ENCODE measurements at regions not wholly inside any gene's neighbourhood (a gene's known extent, or its start where the extent isn't known, plus 50 kb on each side); places are given as distances from the start of the nearest gene placed in this dataset.

DNA sequence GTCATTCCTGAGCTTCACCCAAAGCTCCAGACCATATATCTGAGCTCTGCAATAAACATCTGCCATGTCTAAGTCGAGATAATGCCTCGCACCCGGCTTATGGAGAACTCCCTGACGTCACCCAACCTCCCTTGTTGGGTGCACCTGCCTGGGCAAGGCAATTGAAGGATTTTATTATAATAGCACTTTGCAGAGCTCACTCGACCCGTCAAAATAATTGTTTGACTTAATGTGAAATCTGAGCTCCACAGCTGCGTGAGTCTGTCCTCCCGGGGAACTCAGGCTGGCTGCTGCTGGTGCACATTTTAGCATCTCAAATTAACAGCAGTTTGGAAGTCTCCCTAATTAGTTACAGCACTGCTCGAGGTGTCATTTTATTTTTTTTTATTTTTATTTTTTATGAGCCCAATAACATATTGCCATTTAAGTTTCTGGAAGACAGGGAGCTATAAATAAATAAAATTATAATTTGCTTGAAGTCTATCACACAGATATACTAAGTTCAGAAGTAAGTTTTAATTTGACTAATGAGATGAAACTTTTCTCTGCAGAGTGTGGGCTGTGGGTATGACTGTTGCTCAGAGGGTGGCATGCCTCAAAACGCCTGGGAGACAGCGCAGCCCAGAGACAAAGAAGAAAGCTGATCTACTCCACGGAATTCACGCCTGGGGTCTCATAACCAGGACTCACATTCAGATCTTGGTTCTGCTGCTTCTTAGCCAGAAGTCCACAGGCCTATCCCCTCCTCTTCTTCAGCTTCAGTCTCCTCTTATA is 401.4 kb upstream of the C16orf82 start:
- DNase-seq (no peak), ATAC-seq (ENCODE audit: insufficient read depth, low read depth) (no peak)
- Histone ChIP-seq H3K4me1 (ENCODE audit: insufficient read depth, low read length) (no peaks in the 10 kb centered on the region), H3K36me3 (ENCODE audit: insufficient read depth, low read length) (no peaks in the 10 kb centered on the region), H3K9ac (ENCODE audit: low read depth, low read length) (no peak overlapping the region), H3K27ac (ENCODE audit: low read length) (no peak overlapping the region), H2AFZ (ENCODE audit: low read depth, low read length) (no peak overlapping the region), H3K79me2 (ENCODE audit: insufficient read depth, low read length) (no peaks in the 10 kb centered on the region), H3K4me2 (ENCODE audit: insufficient read depth, low read length) (no peak overlapping the region), H3K4me3 (ENCODE audit: low read depth in 1 of 2, low read length in 2 of 2) (no peak overlapping the region), H3K27me3 (ENCODE audit: insufficient read depth, low read length, poor library complexity) (no peaks in the 10 kb centered on the region), H3K9me3 (ENCODE audit: insufficient read depth, low read length, severe bottlenecking) (no peaks in the 10 kb centered on the region), H4K20me1 (ENCODE audit: insufficient read depth, low read length) (no peaks in the 10 kb centered on the region)
- no peak for TF ChIP-seq EZH2 (IDR thresholded peaks at IDR 0.05; ENCODE audit: borderline replicate concordance, low read depth, low read length, severe bottlenecking)
- TF ChIP-seq, protein P1, sequence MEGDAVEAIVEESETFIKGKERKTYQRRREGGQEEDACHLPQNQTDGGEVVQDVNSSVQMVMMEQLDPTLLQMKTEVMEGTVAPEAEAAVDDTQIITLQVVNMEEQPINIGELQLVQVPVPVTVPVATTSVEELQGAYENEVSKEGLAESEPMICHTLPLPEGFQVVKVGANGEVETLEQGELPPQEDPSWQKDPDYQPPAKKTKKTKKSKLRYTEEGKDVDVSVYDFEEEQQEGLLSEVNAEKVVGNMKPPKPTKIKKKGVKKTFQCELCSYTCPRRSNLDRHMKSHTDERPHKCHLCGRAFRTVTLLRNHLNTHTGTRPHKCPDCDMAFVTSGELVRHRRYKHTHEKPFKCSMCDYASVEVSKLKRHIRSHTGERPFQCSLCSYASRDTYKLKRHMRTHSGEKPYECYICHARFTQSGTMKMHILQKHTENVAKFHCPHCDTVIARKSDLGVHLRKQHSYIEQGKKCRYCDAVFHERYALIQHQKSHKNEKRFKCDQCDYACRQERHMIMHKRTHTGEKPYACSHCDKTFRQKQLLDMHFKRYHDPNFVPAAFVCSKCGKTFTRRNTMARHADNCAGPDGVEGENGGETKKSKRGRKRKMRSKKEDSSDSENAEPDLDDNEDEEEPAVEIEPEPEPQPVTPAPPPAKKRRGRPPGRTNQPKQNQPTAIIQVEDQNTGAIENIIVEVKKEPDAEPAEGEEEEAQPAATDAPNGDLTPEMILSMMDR (IDR thresholded peaks at IDR 0.05; ENCODE audit: borderline replicate concordance, extremely low read depth, low read length, poor library complexity, severe bottlenecking) = no peak

DNA sequence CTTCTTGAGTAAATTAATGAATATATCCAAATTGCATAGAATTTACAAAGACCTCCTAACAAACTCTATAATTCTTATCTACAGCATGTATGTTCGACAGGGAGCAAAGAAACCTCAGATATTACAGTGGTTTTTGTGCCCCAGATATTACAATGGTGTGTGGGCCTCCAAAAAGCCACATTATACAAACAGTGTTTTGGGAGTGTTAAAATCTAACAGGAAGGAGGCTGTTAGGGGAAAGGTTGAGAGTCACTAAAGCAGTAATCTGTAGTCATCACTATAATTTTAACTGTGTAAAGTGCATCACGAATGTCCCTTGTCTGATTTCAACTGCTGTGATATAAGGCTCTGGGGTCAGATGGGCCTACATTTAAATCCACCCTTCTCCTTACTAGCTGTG is 400.2 kb upstream of the C16orf82 start:
- Histone ChIP-seq H3K4me2 (ENCODE audit: insufficient read depth, low read length) (no peak overlapping the region), H3K79me2 (ENCODE audit: insufficient read depth, low read length) (no peaks in the 10 kb centered on the region), H3K9me3 (ENCODE audit: insufficient read depth, low read length, severe bottlenecking) (no peaks in the 10 kb centered on the region), H3K4me3 (ENCODE audit: low read depth in 1 of 2, low read length in 2 of 2) (no peak overlapping the region), H3K36me3 (ENCODE audit: insufficient read depth, low read length) (no peaks in the 10 kb centered on the region), H4K20me1 (ENCODE audit: insufficient read depth, low read length) (no peaks in the 10 kb centered on the region), H3K27ac (ENCODE audit: low read length) (no peak overlapping the region), H3K27me3 (ENCODE audit: insufficient read depth, low read length, poor library complexity) (no peaks in the 10 kb centered on the region), H2AFZ (ENCODE audit: low read depth, low read length) (no peak overlapping the region), H3K9ac (ENCODE audit: low read depth, low read length) (no peak overlapping the region), H3K4me1 (ENCODE audit: insufficient read depth, low read length) (no peaks in the 10 kb centered on the region)
- ATAC-seq (ENCODE audit: insufficient read depth, low read depth) (no peak; the same call in 2 of the 3 replicates), DNase-seq (no peak)
- TF ChIP-seq EZH2 (IDR thresholded peaks at IDR 0.05; ENCODE audit: borderline replicate concordance, low read depth, low read length, severe bottlenecking) = no peak
- TF ChIP-seq, protein P1 (IDR thresholded peaks at IDR 0.05; ENCODE audit: borderline replicate concordance, extremely low read depth, low read length, poor library complexity, severe bottlenecking) = no peak

DNA sequence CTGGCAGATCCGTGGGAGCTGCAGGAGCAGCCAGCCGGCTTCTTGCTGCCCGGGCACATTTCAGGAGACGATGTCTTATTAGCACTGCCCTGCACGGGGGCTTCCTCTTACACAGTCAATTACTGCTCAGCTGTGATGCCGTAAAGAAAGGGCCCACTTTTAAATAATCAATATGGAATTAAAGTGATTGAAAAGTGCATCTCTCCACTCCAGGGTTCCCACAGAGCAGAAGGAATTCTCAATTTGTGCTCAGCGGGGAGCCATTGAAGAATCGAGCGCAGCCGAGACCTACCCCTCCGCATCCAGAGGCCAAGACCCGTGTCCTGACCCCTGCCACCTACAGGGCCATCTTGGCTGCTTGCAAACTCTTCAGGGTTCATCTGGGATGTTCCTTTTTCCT is 399.4 kb upstream of the C16orf82 start:
- Histone ChIP-seq H2AFZ (ENCODE audit: low read depth, low read length) (no peak overlapping the region), H4K20me1 (ENCODE audit: insufficient read depth, low read length) (no peaks in the 10 kb centered on the region)

More for the DNA sequence above, 399.4 kb upstream of the C16orf82 start:
- Histone ChIP-seq H3K79me2 (ENCODE audit: insufficient read depth, low read length) (no peaks in the 10 kb centered on the region), H3K4me2 (ENCODE audit: insufficient read depth, low read length) (no peak overlapping the region), H3K27ac (ENCODE audit: low read length) (no peak overlapping the region), H3K36me3 (ENCODE audit: insufficient read depth, low read length) (no peaks in the 10 kb centered on the region), H3K4me1 (ENCODE audit: insufficient read depth, low read length) (no peaks in the 10 kb centered on the region), H3K9me3 (ENCODE audit: insufficient read depth, low read length, severe bottlenecking) (no peaks in the 10 kb centered on the region), H3K27me3 (ENCODE audit: insufficient read depth, low read length, poor library complexity) (no peaks in the 10 kb centered on the region), H3K9ac (ENCODE audit: low read depth, low read length) (no peak overlapping the region), H3K4me3 (ENCODE audit: low read depth in 1 of 2, low read length in 2 of 2) (no peak overlapping the region)
- TF ChIP-seq, protein P1 (IDR thresholded peaks at IDR 0.05; ENCODE audit: borderline replicate concordance, extremely low read depth, low read length, poor library complexity, severe bottlenecking) = no peak
- DNase-seq (no peak), ATAC-seq (ENCODE audit: insufficient read depth, low read depth) (no peak)

All from DND-41 (cell line).